Mesenchymal stem cell (in vitro differentiated cells and primary cell): ENCODE measurements at regions not wholly inside any gene's neighbourhood (a gene's known extent, or its start where the extent isn't known, plus 50 kb on each side); places are given as distances from the start of the nearest gene placed in this dataset.

Experiments used
- DNase-seq: peaks from one replicate; pipeline ENCODE4 v3.0.0-alpha.2; 2013
- H2AFZ ChIP-seq: one replicate; pipeline ENCODE4 v1.6.1; 2013; ENCODE audit warnings: low read depth, mild to moderate bottlenecking, control low read depth, inconsistent platforms, low read length, moderate library complexity
- H2AK5ac ChIP-seq: 2 replicates; pipeline ENCODE4 v1.6.1; 2013; ENCODE audit warnings: low read length, moderate library complexity, mild to moderate bottlenecking, inconsistent platforms; ENCODE audit not compliant: severe bottlenecking
- H2BK120ac ChIP-seq: one replicate; pipeline ENCODE4 v1.6.1; 2013; ENCODE audit warnings: low read depth, mild to moderate bottlenecking, inconsistent platforms, low read length, moderate library complexity
- H2BK12ac ChIP-seq, 2 experiments: one replicate each; pipeline ENCODE4 v1.6.1; 2013; ENCODE audit warnings: inconsistent platforms in 2 of 2, low read length in 2 of 2, mild to moderate bottlenecking in 2 of 2, moderate library complexity in 2 of 2, control low read depth in 1 of 2
- H2BK15ac ChIP-seq: one replicate; pipeline ENCODE4 v1.6.1; 2013; ENCODE audit warnings: mild to moderate bottlenecking, low read depth, inconsistent platforms; ENCODE audit not compliant: poor library complexity, severe bottlenecking
- H2BK5ac ChIP-seq: 2 replicates; pipeline ENCODE4 v1.6.1; 2013; ENCODE audit warnings: low read depth, mild to moderate bottlenecking, low read length, control low read depth, inconsistent platforms; ENCODE audit not compliant: poor library complexity, severe bottlenecking
- H3K14ac ChIP-seq, 2 experiments: one replicate each; pipeline ENCODE4 v1.6.1; 2013; ENCODE audit warnings: inconsistent platforms in 2 of 2, low read length in 2 of 2, control low read depth in 1 of 2, mild to moderate bottlenecking in 1 of 2, moderate library complexity in 1 of 2
- H3K18ac ChIP-seq, 2 experiments: one replicate each; pipeline ENCODE4 v1.6.1; 2013; ENCODE audit warnings: inconsistent platforms in 2 of 2, low read length in 2 of 2, control low read depth in 1 of 2, low read depth in 1 of 2, mild to moderate bottlenecking in 1 of 2
- H3K23ac ChIP-seq, 2 experiments: one replicate each; pipeline ENCODE4 v1.6.1; 2013; ENCODE audit warnings: inconsistent platforms in 2 of 2, low read length in 2 of 2, mild to moderate bottlenecking in 2 of 2, moderate library complexity in 2 of 2, control low read depth in 1 of 2
- H3K27ac ChIP-seq: 2 replicates; pipeline ENCODE4 v1.5.1; 2013; ENCODE audit warnings: mild to moderate bottlenecking, moderate library complexity, low read length, control low read depth, inconsistent platforms; ENCODE audit not compliant: poor library complexity, severe bottlenecking
- H3K27me3 ChIP-seq, 2 experiments: 2 replicates each; pipeline versions ENCODE4 v1.6.1 to v1.7.0; 2013; ENCODE audit warnings: low read length in 2 of 2, mild to moderate bottlenecking in 2 of 2, moderate library complexity in 2 of 2, control low read depth in 1 of 2, inconsistent platforms in 1 of 2; ENCODE audit not compliant: control insufficient read depth in 1 of 2, insufficient read depth in 1 of 2
- H3K36me3 ChIP-seq, 2 experiments: 2 replicates each; pipeline versions ENCODE4 v1.6.1 to v1.7.0; 2013; ENCODE audit warnings: low read length in 2 of 2, control low read depth in 1 of 2, inconsistent platforms in 1 of 2, low read depth in 1 of 2, mild to moderate bottlenecking in 1 of 2; ENCODE audit not compliant: insufficient read depth in 2 of 2, control insufficient read depth in 1 of 2
- H3K4ac ChIP-seq, 2 experiments: one replicate each; pipeline ENCODE4 v1.6.1; 2013; ENCODE audit warnings: inconsistent platforms in 2 of 2, low read length in 2 of 2, mild to moderate bottlenecking in 2 of 2, moderate library complexity in 2 of 2, control low read depth in 1 of 2, low read depth in 1 of 2
- H3K4me1 ChIP-seq: 2 replicates; pipeline ENCODE4 v1.6.1; 2013; ENCODE audit warnings: low read depth, low read length, control low read depth; ENCODE audit not compliant: control insufficient read depth, insufficient read depth
- H3K4me2 ChIP-seq: 2 replicates; pipeline ENCODE4 v1.6.1; 2013; ENCODE audit warnings: low read length, mild to moderate bottlenecking, inconsistent platforms; ENCODE audit not compliant: poor library complexity, severe bottlenecking
- H3K4me3 ChIP-seq, 2 experiments: 2 replicates each; pipeline versions ENCODE4 v1.5.1 to v1.7.0; 2013; ENCODE audit warnings: low read length in 2 of 2, mild to moderate bottlenecking in 2 of 2, control low read depth in 1 of 2, low read depth in 1 of 2; ENCODE audit not compliant: insufficient read depth in 1 of 2
- H3K79me1 ChIP-seq: replicated peaks from 2 replicates; pipeline ENCODE4 v1.6.1; 2013; ENCODE audit warnings: mild to moderate bottlenecking, control low read depth, low read length, inconsistent platforms; ENCODE audit not compliant: poor library complexity, severe bottlenecking
- H3K9ac ChIP-seq: 2 replicates; pipeline ENCODE4 v1.7.0; 2013; ENCODE audit warnings: mild to moderate bottlenecking, low read length, moderate library complexity
- H3K9me3 ChIP-seq: 2 replicates; pipeline ENCODE4 v1.7.0; 2013; ENCODE audit warnings: mild to moderate bottlenecking, low read length; ENCODE audit not compliant: control insufficient read depth
- H4K8ac ChIP-seq: one replicate; pipeline ENCODE4 v1.6.1; 2013; ENCODE audit warnings: inconsistent platforms, mild to moderate bottlenecking, low read length, moderate library complexity
- H4K91ac ChIP-seq: one replicate; pipeline ENCODE4 v1.6.1; 2013; ENCODE audit warnings: mild to moderate bottlenecking, low read length, inconsistent platforms
- WGBS: methylation state at CpG from one replicate; pipeline ENCODE4 v1.1.7; 2013; ENCODE audit warnings: mixed read lengths; 5-methylcytosine and 5-hydroxymethylcytosine counted together

GRCh38 chr6:167755461-167755860 lies 71.2 kb upstream of the AFDN start:
- Histone ChIP-seq H3K4me1 (peaks cover 2% of the 10 kb centered on the region), H2BK12ac (no peak overlapping the region), H3K14ac (no peak overlapping the region), H2BK15ac (no peak overlapping the region), H4K8ac (no peak overlapping the region), H3K4me2 (no peak overlapping the region), H3K23ac (no peak overlapping the region), H2BK5ac (no peak overlapping the region), H3K36me3 (no peaks in the 10 kb centered on the region), H3K18ac (no peak overlapping the region), H3K27ac (no peak overlapping the region), H3K4me3 (no peak overlapping the region), H3K9me3 (no peaks in the 10 kb centered on the region), H3K9ac (no peak overlapping the region), H2AFZ (no peak overlapping the region), H2AK5ac (no peak overlapping the region), H3K27me3 (peaks cover 3 to 6% of the 10 kb centered on the region in 2 experiments), H4K91ac (no peak overlapping the region), H3K4ac (no peak overlapping the region), H2BK120ac (no peak overlapping the region), H3K79me1 (no peaks in the 10 kb centered on the region)
- DNase-seq = no peak
- WGBS = 97% methylated on average over 16 of the region's 16 CpGs

- H3K36me3 ChIP-seq = no peaks in the 10 kb centered on the region
- H2BK12ac ChIP-seq = no peak overlapping the region
- H3K18ac ChIP-seq = no peak overlapping the region
- H4K91ac ChIP-seq = no peak overlapping the region
- no peak overlapping the region for H3K4me2 ChIP-seq
- no peak overlapping the region for H4K8ac ChIP-seq
- H3K9me3 ChIP-seq = no peaks in the 10 kb centered on the region
- WGBS = 77% methylated on average over 2 of the region's 2 CpGs
- no peak overlapping the region for H2BK5ac ChIP-seq
- no peaks in the 10 kb centered on the region for H3K79me1 ChIP-seq
- no peaks in the 10 kb centered on the region for H3K4me1 ChIP-seq
- no peak overlapping the region for H2BK15ac ChIP-seq
- H2BK120ac ChIP-seq = no peak overlapping the region
- no peak overlapping the region for H2AK5ac ChIP-seq
- H3K27ac ChIP-seq = no peak overlapping the region
- no peak overlapping the region for H3K4ac ChIP-seq
- H3K14ac ChIP-seq = no peak overlapping the region
- no peak overlapping the region for H3K9ac ChIP-seq
- peaks cover 0 to 3% of the 10 kb centered on the region in 2 experiments for H3K27me3 ChIP-seq
- no peak overlapping the region for H3K23ac ChIP-seq
- no peak for DNase-seq
- H3K4me3 ChIP-seq = no peak overlapping the region
- H2AFZ ChIP-seq = no peak overlapping the region
Observed at GRCh38 chr6:167756597-167756996, 70.1 kb upstream of the AFDN start.

DNA sequence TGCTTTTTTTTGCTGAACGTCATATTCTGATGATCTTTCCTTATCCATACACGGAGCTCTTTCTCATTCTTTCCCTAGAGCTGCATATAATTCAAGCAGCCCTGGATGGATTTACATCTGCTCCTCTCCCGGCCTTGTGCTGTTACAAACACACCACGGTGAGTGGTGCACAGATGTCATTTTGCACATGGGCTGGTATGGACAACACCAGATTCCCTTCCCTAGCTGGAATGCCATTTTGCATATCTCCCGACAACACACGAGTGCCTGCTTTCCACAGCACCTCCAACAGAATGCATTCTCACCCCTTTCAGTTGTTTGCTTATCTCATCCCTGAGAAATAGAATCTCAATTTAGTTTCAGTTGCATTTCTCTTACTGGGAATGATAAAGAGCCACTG lies 69.5 kb upstream of the AFDN start:
- no peaks in the 10 kb centered on the region for H3K79me1 ChIP-seq
- H2BK120ac ChIP-seq = no peak overlapping the region
- no peak overlapping the region for H3K4me3 ChIP-seq
- H3K9me3 ChIP-seq = no peaks in the 10 kb centered on the region
- H3K18ac ChIP-seq = peak overlapping the region in 1 of 2 experiments; percentile 11
- no peak overlapping the region for H2BK15ac ChIP-seq
- no peak overlapping the region for H4K8ac ChIP-seq
- H4K91ac ChIP-seq = no peak overlapping the region
- peak overlapping the region in 1 of 2 experiments; percentile 33 for H3K4ac ChIP-seq
- no peaks in the 10 kb centered on the region for H3K4me1 ChIP-seq
- no peak overlapping the region for H3K4me2 ChIP-seq
- WGBS = 75% methylated on average over 5 of the region's 6 CpGs
- H3K27ac ChIP-seq = no peak overlapping the region
- no peak overlapping the region for H3K9ac ChIP-seq
- no peaks in the 10 kb centered on the region for H3K36me3 ChIP-seq
- H3K23ac ChIP-seq = no peak overlapping the region
- no peak overlapping the region for H3K14ac ChIP-seq
- peaks cover 0 to 3% of the 10 kb centered on the region in 2 experiments for H3K27me3 ChIP-seq
- H2BK5ac ChIP-seq = no peak overlapping the region
- H2AK5ac ChIP-seq = no peak overlapping the region
- DNase-seq = no peak
- no peak overlapping the region for H2AFZ ChIP-seq
- no peak overlapping the region for H2BK12ac ChIP-seq

DNA sequence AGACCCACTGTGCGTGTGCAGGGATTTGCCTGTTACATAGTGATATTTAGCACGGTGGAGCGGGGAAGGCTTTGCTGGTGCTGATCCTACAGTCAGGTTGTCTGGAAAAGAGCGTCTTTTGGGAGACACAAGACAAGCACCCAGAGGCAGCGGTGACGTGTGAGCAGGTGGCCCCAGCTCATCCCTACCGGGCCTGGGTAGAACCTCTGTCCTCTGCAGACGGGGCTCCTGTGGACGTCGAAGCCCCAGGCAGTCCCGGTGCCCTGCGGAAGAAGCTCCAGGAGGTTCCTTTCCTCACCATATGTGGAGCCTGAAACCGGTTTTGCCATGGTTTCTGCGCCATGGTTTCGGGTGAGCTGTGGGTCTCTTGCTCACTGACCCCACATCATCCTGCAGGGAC lies 68.9 kb upstream of the AFDN start:
- no peak overlapping the region for H4K8ac ChIP-seq
- H2AFZ ChIP-seq = no peak overlapping the region
- H3K27me3 ChIP-seq = peaks cover 0 to 3% of the 10 kb centered on the region in 2 experiments
- no peak overlapping the region for H2BK120ac ChIP-seq
- no peak overlapping the region for H3K4ac ChIP-seq
- DNase-seq = no peak
- no peak overlapping the region for H3K23ac ChIP-seq
- H3K27ac ChIP-seq = no peak overlapping the region
- H2BK5ac ChIP-seq = no peak overlapping the region
- H3K9ac ChIP-seq = no peak overlapping the region
- no peak overlapping the region for H3K4me3 ChIP-seq
- peak overlapping the region in 1 of 2 experiments; percentile 43 for H2BK12ac ChIP-seq
- H3K79me1 ChIP-seq = no peaks in the 10 kb centered on the region
- H4K91ac ChIP-seq = no peak overlapping the region
- H3K4me2 ChIP-seq = no peak overlapping the region
- peak overlapping the region in 1 of 2 experiments; percentile 38 for H3K18ac ChIP-seq
- no peaks in the 10 kb centered on the region for H3K36me3 ChIP-seq
- WGBS = 95% methylated on average over 15 of the region's 15 CpGs
- peak overlapping the region in 1 of 2 experiments; percentile 72 for H3K14ac ChIP-seq
- H2AK5ac ChIP-seq = no peak overlapping the region
- H3K9me3 ChIP-seq = no peaks in the 10 kb centered on the region
- H2BK15ac ChIP-seq = no peak overlapping the region
- H3K4me1 ChIP-seq = no peaks in the 10 kb centered on the region
